ENCODE measurements at regions not wholly inside any gene's neighbourhood (a gene's known extent, or its start where the extent isn't known, plus 50 kb on each side); places are given as distances from the start of the nearest gene placed in this dataset.

- Mint-ChIP-seq H3K36me3 (ENCODE audit: low read depth) (no peaks in the 10 kb centered on the region), H3K27ac (no peak overlapping the region), H3K27me3 (ENCODE audit: low read depth) (peaks cover 13% of the 10 kb centered on the region), H3K9me3 (no peaks in the 10 kb centered on the region), H3K4me3 (no peak overlapping the region), H3K4me1 (peaks cover 34% of the 10 kb centered on the region)
- no peak for TF ChIP-seq CTCF (IDR thresholded peaks at IDR 0.05; ENCODE audit: unreplicated experiment in 3 of 3)
These were observed 95.5 kb upstream of the NXT1 start for GRCh38 chr20:23255106-23255505.

- Mint-ChIP-seq H3K36me3 (ENCODE audit: low read depth) (no peaks in the 10 kb centered on the region), H3K27me3 (ENCODE audit: low read depth) (peaks cover 13% of the 10 kb centered on the region), H3K27ac (no peak overlapping the region), H3K4me3 (no peak overlapping the region), H3K9me3 (no peaks in the 10 kb centered on the region), H3K4me1 (peaks cover 34% of the 10 kb centered on the region)
- TF ChIP-seq CTCF (IDR thresholded peaks at IDR 0.05; ENCODE audit: unreplicated experiment in 3 of 3) = no peak
These were observed 96.1 kb upstream of the NXT1 start for GRCh38 chr20:23254505-23254904.

DNA sequence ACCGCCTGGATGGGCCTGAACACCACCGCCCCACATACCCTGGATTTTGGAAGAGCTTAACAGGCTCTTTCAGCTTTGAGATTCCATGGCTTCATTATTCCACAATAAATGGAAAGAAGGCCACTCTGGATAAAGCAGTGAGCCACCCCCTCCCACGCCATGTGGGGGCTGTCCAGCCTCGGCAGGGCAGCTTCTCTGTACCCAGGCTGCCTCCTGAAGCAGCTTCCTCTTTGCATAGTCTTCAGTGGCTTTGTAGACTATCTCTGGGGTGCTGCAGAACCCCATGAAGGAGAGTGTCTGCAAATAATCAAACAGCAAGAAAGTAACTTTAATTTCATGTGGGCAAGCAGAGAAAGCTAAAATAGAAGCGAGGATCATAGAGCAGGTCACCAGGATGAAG is 96.6 kb upstream of the NXT1 start:
- peaks cover 34% of the 10 kb centered on the region for H3K4me1 Mint-ChIP-seq
- H3K27ac Mint-ChIP-seq = no peak overlapping the region
- no peaks in the 10 kb centered on the region for H3K9me3 Mint-ChIP-seq
- H3K36me3 Mint-ChIP-seq (ENCODE audit: low read depth) = no peaks in the 10 kb centered on the region
- H3K4me3 Mint-ChIP-seq = no peak overlapping the region
- H3K27me3 Mint-ChIP-seq (ENCODE audit: low read depth) = peaks cover 13% of the 10 kb centered on the region
- no peak for TF ChIP-seq CTCF (IDR thresholded peaks at IDR 0.05; ENCODE audit: unreplicated experiment in 3 of 3)

DNA sequence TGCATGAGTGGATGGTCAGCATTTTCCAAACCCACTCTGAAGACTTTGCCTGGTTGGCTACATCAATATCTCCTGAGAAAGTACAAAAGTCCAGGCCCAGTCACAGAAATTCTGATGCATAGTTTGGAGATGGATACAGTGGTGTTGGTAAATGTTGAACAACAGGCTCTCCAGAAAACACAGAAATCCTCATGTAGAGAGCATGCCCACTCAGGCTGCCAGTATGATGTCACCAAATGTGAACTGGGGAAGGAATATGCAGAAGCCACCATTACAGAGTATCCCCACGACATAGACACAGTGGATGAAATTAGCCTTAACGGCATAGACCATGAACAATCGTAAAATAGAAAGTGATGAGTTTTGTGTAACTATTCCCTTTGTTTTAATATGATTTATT is 97.1 kb upstream of the NXT1 start:
- TF ChIP-seq CTCF (IDR thresholded peaks at IDR 0.05; ENCODE audit: unreplicated experiment in 3 of 3) = no peak
- H3K4me3 Mint-ChIP-seq = no peak overlapping the region
- no peaks in the 10 kb centered on the region for H3K36me3 Mint-ChIP-seq (ENCODE audit: low read depth)
- no peaks in the 10 kb centered on the region for H3K9me3 Mint-ChIP-seq
- peaks cover 13% of the 10 kb centered on the region for H3K27me3 Mint-ChIP-seq (ENCODE audit: low read depth)
- peaks cover 32% of the 10 kb centered on the region for H3K4me1 Mint-ChIP-seq
- H3K27ac Mint-ChIP-seq = no peak overlapping the region

- Mint-ChIP-seq H3K9me3 (no peaks in the 10 kb centered on the region), H3K27ac (no peak overlapping the region), H3K27me3 (ENCODE audit: low read depth) (peaks cover 10% of the 10 kb centered on the region), H3K4me3 (no peak overlapping the region), H3K4me1 (peaks cover 26% of the 10 kb centered on the region), H3K36me3 (ENCODE audit: low read depth) (no peaks in the 10 kb centered on the region)
- TF ChIP-seq CTCF (IDR thresholded peaks at IDR 0.05; ENCODE audit: unreplicated experiment in 3 of 3) = no peak
These were observed 98.8 kb upstream of the NXT1 start for GRCh38 chr20:23251779-23252178.

DNA sequence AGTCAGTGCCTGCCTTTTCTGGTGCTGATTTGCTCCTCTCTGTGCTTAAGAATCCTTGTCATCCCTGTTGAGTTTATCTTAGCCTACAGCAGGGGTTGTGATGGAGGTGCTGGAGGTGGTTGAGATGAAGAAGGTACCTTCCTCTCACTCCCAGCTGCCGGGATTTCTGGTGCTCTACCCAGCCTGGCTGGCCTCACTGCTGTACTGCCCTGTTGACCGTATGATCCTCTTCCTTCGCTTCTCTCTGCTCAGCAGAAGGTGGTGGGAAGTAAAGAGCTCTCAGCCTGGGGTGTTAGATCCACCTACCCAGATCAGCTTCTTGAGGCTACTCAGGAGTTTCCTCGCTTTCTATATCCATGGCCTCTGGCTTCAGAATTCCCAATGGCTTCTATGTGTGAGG is 101.0 kb upstream of the NXT1 start:
- Mint-ChIP-seq H3K4me3 (no peak overlapping the region), H3K27me3 (ENCODE audit: low read depth) (peaks cover 11% of the 10 kb centered on the region), H3K4me1 (peaks cover 9% of the 10 kb centered on the region), H3K36me3 (ENCODE audit: low read depth) (no peaks in the 10 kb centered on the region), H3K9me3 (no peaks in the 10 kb centered on the region), H3K27ac (no peak overlapping the region)
- TF ChIP-seq CTCF (IDR thresholded peaks at IDR 0.05; ENCODE audit: unreplicated experiment in 3 of 3) = no peak
